Brain microvascular endothelial cell (primary cell): ENCODE measurements at regions not wholly inside any gene's neighbourhood (a gene's known extent, or its start where the extent isn't known, plus 50 kb on each side); places are given as distances from the start of the nearest gene placed in this dataset.

Experiments used
- DNase-seq: peaks from one replicate; pipeline ENCODE4 v3.0.0-alpha.2; 2020
- H3K27ac ChIP-seq: fragments of 250-450 bp; sonication (Bioruptor Pico); 2 replicates; pipeline ENCODE4 v1.5.1; 2020; ENCODE audit warnings: mild to moderate bottlenecking, moderate library complexity
- H3K27me3 ChIP-seq: fragments of 250-450 bp; sonication (Bioruptor Pico); replicated peaks from 2 replicates; pipeline ENCODE4 v1.5.1; 2020; ENCODE audit warnings: mild to moderate bottlenecking
- H3K36me3 ChIP-seq: fragments of 250-450 bp; sonication (Bioruptor Pico); replicated peaks from 2 replicates; pipeline ENCODE4 v1.5.1; 2020; ENCODE audit warnings: mild to moderate bottlenecking
- H3K4me3 ChIP-seq: 2 replicates; pipeline ENCODE4 v1.5.1; 2011; ENCODE audit warnings: low read depth, mild to moderate bottlenecking, control low read depth, low read length, moderate library complexity
- CTCF ChIP-seq: IDR thresholded peaks from 2 replicates; pipeline ENCODE4 v1.5.1; 2011; ENCODE audit warnings: low read depth, mild to moderate bottlenecking, moderate library complexity, low read length, control low read depth, inconsistent platforms; ENCODE audit errors: missing control alignments
- in situ Hi-C: cut with HindIII; loops from 2 replicates; pipeline ENCODE4 v1.10.0; 2017; ENCODE audit warnings: low sequenced_read_pairs, low pct_ligation_motif_present

GRCh38 chr2:103660519-103660918 is 898.7 kb downstream of the TMEM182 start:
- no peak for TF ChIP-seq CTCF
- H3K27ac ChIP-seq, result no peak overlapping the region
- no peaks in the 10 kb centered on the region for H3K36me3 ChIP-seq
- in situ Hi-C loops, result no loop called here
- no peak overlapping the region for H3K4me3 ChIP-seq
- no peaks in the 10 kb centered on the region for H3K27me3 ChIP-seq
- DNase-seq, result no peak

- Histone ChIP-seq H3K4me3 (no peak overlapping the region), H3K36me3 (no peaks in the 10 kb centered on the region), H3K27me3 (no peaks in the 10 kb centered on the region), H3K27ac (no peak overlapping the region)
- no peak for DNase-seq
- in situ Hi-C loops, result no loop called here
- no peak for TF ChIP-seq CTCF
These were observed 899.1 kb downstream of the TMEM182 start for GRCh38 chr2:103660947-103661346.

- no peaks in the 10 kb centered on the region for H3K36me3 ChIP-seq
- no peak for TF ChIP-seq CTCF
- no peaks in the 10 kb centered on the region for H3K27me3 ChIP-seq
- no peak overlapping the region for H3K4me3 ChIP-seq
- no peak for DNase-seq
- in situ Hi-C loops, result no loop called here
- H3K27ac ChIP-seq, result no peak overlapping the region
These were observed 902.9 kb downstream of the TMEM182 start for GRCh38 chr2:103664690-103665089.

GRCh38 chr2:103667335-103667884 is 905.6 kb downstream of the TMEM182 start:
- H3K27me3 ChIP-seq, result no peaks in the 10 kb centered on the region
- no peak for TF ChIP-seq CTCF
- no peak for DNase-seq
- in situ Hi-C loops, result no loop called here
- H3K27ac ChIP-seq, result no peak overlapping the region
- H3K36me3 ChIP-seq, result no peaks in the 10 kb centered on the region
- H3K4me3 ChIP-seq, result no peak overlapping the region

GRCh38 chr2:103669531-103669930 is 907.7 kb downstream of the TMEM182 start:
- H3K27ac ChIP-seq, result no peak overlapping the region
- no peak overlapping the region for H3K4me3 ChIP-seq
- TF ChIP-seq CTCF, result no peak
- in situ Hi-C loops, result no loop called here
- no peaks in the 10 kb centered on the region for H3K27me3 ChIP-seq
- no peak for DNase-seq
- no peaks in the 10 kb centered on the region for H3K36me3 ChIP-seq
